Mucosa of rectum (tissue), 2 donors: ENCODE measurements at regions not wholly inside any gene's neighbourhood (a gene's known extent, or its start where the extent isn't known, plus 50 kb on each side); places are given as distances from the start of the nearest gene placed in this dataset.
"Not testable (repeated sequence)": the region's sequence is repeated elsewhere in the genome, so short reads cannot be mapped to it uniquely, and the experiment has no call there.

ENCODE experiments used
- H3K27ac ChIP-seq, 2 donors: one replicate each; pipeline ENCODE4 v1.7.0; 2013; ENCODE audit warnings: inconsistent platforms in 2 of 2, low read depth in 2 of 2, low read length in 2 of 2
- H3K27me3 ChIP-seq, 2 donors: one replicate each; pipeline ENCODE4 v1.7.0; 2013; ENCODE audit warnings: low read length in 2 of 2; ENCODE audit not compliant: control insufficient read depth in 2 of 2, insufficient read depth in 2 of 2
- H3K36me3 ChIP-seq, 2 donors: one replicate each; pipeline ENCODE4 v1.7.0; 2013; ENCODE audit warnings: low read length in 2 of 2; ENCODE audit not compliant: control insufficient read depth in 2 of 2, insufficient read depth in 2 of 2
- H3K4me1 ChIP-seq, 2 donors: one replicate each; pipeline ENCODE4 v1.7.0; 2013; ENCODE audit warnings: low read length in 2 of 2, mild to moderate bottlenecking in 1 of 2; ENCODE audit not compliant: control insufficient read depth in 2 of 2, insufficient read depth in 2 of 2
- H3K4me3 ChIP-seq, 2 donors: one replicate each; pipeline ENCODE4 v1.7.0; 2013; ENCODE audit warnings: low read length in 2 of 2
- H3K9ac ChIP-seq, 2 donors: one replicate each; pipeline ENCODE4 v1.7.0; 2013; ENCODE audit warnings: low read length in 2 of 2, low read depth in 1 of 2, mild to moderate bottlenecking in 1 of 2
- H3K9me3 ChIP-seq, 2 donors: one replicate each; pipeline ENCODE4 v1.7.0; 2013; ENCODE audit warnings: low read length in 2 of 2; ENCODE audit not compliant: control insufficient read depth in 2 of 2
- donor health status: healthy.
- donor health status: Normal muscosa, but diverticular disease.

- not testable (repeated sequence) for H3K36me3 ChIP-seq
Observed at GRCh38 chr12:18840997-18841396, 103.1 kb downstream of the CAPZA3 start.

GRCh38 chr12:18849080-18849479 is 111.2 kb downstream of the CAPZA3 start:
- Histone ChIP-seq H3K36me3 (no peaks in the 10 kb centered on the region), H3K9ac (no peak overlapping the region), H3K27me3 (no peaks in the 10 kb centered on the region), H3K9me3 (no peaks in the 10 kb centered on the region), H3K4me1 (no peaks in the 10 kb centered on the region), H3K27ac (no peak overlapping the region), H3K4me3 (no peak overlapping the region)

More at GRCh38 chr12:18840997-18841396, 103.1 kb downstream of the CAPZA3 start:
- not testable (repeated sequence) for H3K9me3 ChIP-seq, H3K27me3 ChIP-seq, H3K4me1 ChIP-seq, H3K27ac ChIP-seq, H3K9ac ChIP-seq, H3K4me3 ChIP-seq

GRCh38 chr12:18849761-18850160 is 111.8 kb downstream of the CAPZA3 start:
- Histone ChIP-seq H3K4me1 (no peaks in the 10 kb centered on the region), H3K9ac (no peak overlapping the region), H3K9me3 (no peaks in the 10 kb centered on the region), H3K27me3 (no peaks in the 10 kb centered on the region), H3K4me3 (no peak overlapping the region), H3K36me3 (no peaks in the 10 kb centered on the region), H3K27ac (no peak overlapping the region)

- no peaks in the 10 kb centered on the region for H3K4me1 ChIP-seq
- no peaks in the 10 kb centered on the region for H3K27me3 ChIP-seq
- no peak overlapping the region for H3K27ac ChIP-seq
- H3K9me3 ChIP-seq: no peaks in the 10 kb centered on the region
- no peak overlapping the region for H3K9ac ChIP-seq
- H3K4me3 ChIP-seq: no peak overlapping the region
- no peaks in the 10 kb centered on the region for H3K36me3 ChIP-seq
Observed at GRCh38 chr12:18850752-18851151, 112.8 kb downstream of the CAPZA3 start.

- Histone ChIP-seq H3K27ac (no peak overlapping the region), H3K4me3 (no peak overlapping the region), H3K9ac (no peak overlapping the region), H3K9me3 (no peaks in the 10 kb centered on the region), H3K27me3 (no peaks in the 10 kb centered on the region), H3K36me3 (no peaks in the 10 kb centered on the region), H3K4me1 (no peaks in the 10 kb centered on the region)
Observed at GRCh38 chr12:18851271-18851670, 113.4 kb downstream of the CAPZA3 start.

- H3K9ac ChIP-seq: no peak overlapping the region
- H3K27me3 ChIP-seq: no peaks in the 10 kb centered on the region
- no peaks in the 10 kb centered on the region for H3K4me1 ChIP-seq
- H3K27ac ChIP-seq: no peak overlapping the region
- no peak overlapping the region for H3K4me3 ChIP-seq
- no peaks in the 10 kb centered on the region for H3K36me3 ChIP-seq
- no peaks in the 10 kb centered on the region for H3K9me3 ChIP-seq
Observed at GRCh38 chr12:18853570-18854366, 115.8 kb downstream of the CAPZA3 start.

- no peaks in the 10 kb centered on the region for H3K4me1 ChIP-seq
- H3K27me3 ChIP-seq: no peaks in the 10 kb centered on the region
- H3K36me3 ChIP-seq: no peaks in the 10 kb centered on the region
- H3K9ac ChIP-seq: no peak overlapping the region
- H3K4me3 ChIP-seq: no peak overlapping the region
- H3K9me3 ChIP-seq: no peaks in the 10 kb centered on the region
- no peak overlapping the region for H3K27ac ChIP-seq
Observed at GRCh38 chr12:18857656-18858055, 119.7 kb downstream of the CAPZA3 start.

GRCh38 chr12:18859400-18859799 is 121.5 kb downstream of the CAPZA3 start:
- Histone ChIP-seq H3K27ac (no peak overlapping the region), H3K27me3 (no peaks in the 10 kb centered on the region), H3K4me1 (no peaks in the 10 kb centered on the region), H3K9ac (no peak overlapping the region), H3K36me3 (no peaks in the 10 kb centered on the region), H3K9me3 (no peaks in the 10 kb centered on the region), H3K4me3 (no peak overlapping the region)

GRCh38 chr12:18861287-18861858 is 123.5 kb downstream of the CAPZA3 start:
- no peaks in the 10 kb centered on the region for H3K36me3 ChIP-seq
- no peak overlapping the region for H3K9ac ChIP-seq
- no peak overlapping the region for H3K27ac ChIP-seq
- H3K4me3 ChIP-seq: no peak overlapping the region
- H3K27me3 ChIP-seq: no peaks in the 10 kb centered on the region
- no peaks in the 10 kb centered on the region for H3K4me1 ChIP-seq
- H3K9me3 ChIP-seq: no peaks in the 10 kb centered on the region

GRCh38 chr12:18863769-18864500 is 126.0 kb downstream of the CAPZA3 start:
- H3K36me3 ChIP-seq: no peaks in the 10 kb centered on the region
- H3K4me1 ChIP-seq: no peaks in the 10 kb centered on the region
- no peaks in the 10 kb centered on the region for H3K27me3 ChIP-seq
- no peaks in the 10 kb centered on the region for H3K9me3 ChIP-seq
- no peak overlapping the region for H3K9ac ChIP-seq
- H3K27ac ChIP-seq: no peak overlapping the region
- H3K4me3 ChIP-seq: no peak overlapping the region
